Activated CD4-positive, alpha-beta T cell treated with anti-CD3 and anti-CD28 coated beads for 36 hours (primary cell): ENCODE measurements at regions not wholly inside any gene's neighbourhood (a gene's known extent, or its start where the extent isn't known, plus 50 kb on each side); places are given as distances from the start of the nearest gene placed in this dataset.
"Not testable (repeated sequence)": the region's sequence is repeated elsewhere in the genome, so short reads cannot be mapped to it uniquely, and the experiment has no call there.

ENCODE experiments used
- ATAC-seq: fragments of 200-7000 bp; cut with Tn5 transposase; one replicate; pipeline ENCODE4 v1.10.0; 2021; ENCODE audit warnings: mild to moderate bottlenecking, moderate library complexity
- CTCF ChIA-PET: fragments of 350-600 bp; sonication (Branson Sonifier 250); formaldehyde crosslinking; loops from one replicate; lab custom pipeline; 2021; ENCODE audit warnings: antibody characterized with exemption; lab: Charles Lee
- POLR2A ChIA-PET: fragments of 350-600 bp; sonication (Branson Sonifier 250); formaldehyde crosslinking; loops from one replicate; lab custom pipeline; 2021; ENCODE audit warnings: antibody characterized with exemption, inconsistent platforms; lab: Charles Lee
- DNase-seq: peaks from one replicate; pipeline ENCODE4 v3.0.0-alpha.2; 2020
- H3K27ac Mint-ChIP-seq: one replicate; pipeline ENCODE4 v1.8.0; 2021; ENCODE audit warnings: mixed read lengths
- H3K27me3 Mint-ChIP-seq: one replicate; pipeline ENCODE4 v1.8.0; 2021; ENCODE audit warnings: mixed read lengths
- H3K36me3 Mint-ChIP-seq: one replicate; pipeline ENCODE4 v1.8.0; 2021; ENCODE audit warnings: low read depth, mixed read lengths
- H3K4me1 Mint-ChIP-seq: one replicate; pipeline ENCODE4 v1.8.0; 2021; ENCODE audit warnings: mixed read lengths
- H3K4me3 Mint-ChIP-seq: one replicate; pipeline ENCODE4 v1.8.0; 2021; ENCODE audit warnings: mild to moderate bottlenecking, moderate library complexity, mixed read lengths
- H3K9me3 Mint-ChIP-seq: one replicate; pipeline ENCODE4 v1.8.0; 2021; ENCODE audit warnings: low read depth, mixed read lengths
- intact Hi-C, 2 experiments: fragments of 100-400 bp; cut with DNase I in 1 of 2; cut with micrococcal nuclease in 1 of 2; formaldehyde crosslinking; loops; one replicate each; pipeline versions ENCODE4 v1.14.2 to v1.15.1; 2022 to 2024; cut with DNase I, micrococcal nuclease

DNA sequence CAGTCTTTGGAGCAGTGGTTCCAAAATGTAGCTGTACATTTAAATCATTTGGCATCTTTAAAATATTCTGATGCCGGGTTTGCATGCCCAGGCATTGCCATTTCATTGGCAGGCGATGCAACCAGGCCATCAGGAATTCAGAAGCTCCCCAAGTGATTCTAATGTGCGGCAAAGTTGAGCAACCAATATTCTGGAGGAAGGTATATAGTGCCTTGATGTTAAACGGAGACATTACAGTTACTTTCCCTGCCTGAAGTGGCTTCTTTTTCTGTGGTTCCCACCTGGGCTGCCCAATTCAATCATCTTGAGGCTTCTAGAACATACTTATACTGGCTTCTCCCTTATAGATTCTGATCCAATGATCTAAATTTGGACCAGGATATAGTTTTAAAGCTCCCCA lies 68.7 kb upstream of the PGM2 start:
- Mint-ChIP-seq H3K27ac (no peak overlapping the region), H3K36me3 (no peaks in the 10 kb centered on the region), H3K9me3 (no peaks in the 10 kb centered on the region), H3K4me1 (peaks cover 20% of the 10 kb centered on the region), H3K4me3 (no peak overlapping the region), H3K27me3 (no peaks in the 10 kb centered on the region)
- ChIA-PET CTCF (interaction anchor here (0.7 kb wide), 1 partner anchor 39 kb away, joined by 3 read pairs; no protein-coding TSS in a partner anchor), POLR2A (no interaction called here)
- ATAC-seq (no peak), DNase-seq (no peak)
- intact Hi-C loops: no loop called here

DNA sequence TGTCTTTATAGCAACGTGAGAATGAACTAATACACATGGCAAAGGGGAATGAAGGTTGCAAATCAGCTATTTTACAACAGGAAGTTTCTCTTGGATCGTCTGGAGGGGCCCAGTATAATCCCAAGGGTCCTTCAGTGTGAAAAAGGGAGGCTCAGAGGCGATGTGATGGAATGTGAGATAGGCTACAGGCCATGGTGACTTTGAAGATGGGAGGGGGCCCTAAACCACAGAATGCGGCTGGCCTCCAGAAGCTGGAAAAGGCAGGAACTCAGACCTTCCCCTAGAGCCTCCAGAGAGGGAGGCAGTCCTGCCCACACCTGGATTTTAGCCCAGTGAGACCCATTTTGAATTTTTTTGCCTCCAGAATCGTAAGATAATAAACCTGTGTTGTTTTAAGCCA lies 69.4 kb upstream of the PGM2 start:
- ChIA-PET CTCF (interaction anchor here (0.7 kb wide), 1 partner anchor 40 kb away, joined by 3 read pairs; no protein-coding TSS in a partner anchor), POLR2A (no interaction called here)
- ATAC-seq (no peak), DNase-seq (no peak)
- H3K36me3 Mint-ChIP-seq: no peaks in the 10 kb centered on the region
- H3K27ac Mint-ChIP-seq: no peak overlapping the region
- H3K4me1 Mint-ChIP-seq: peaks cover 20% of the 10 kb centered on the region
- H3K9me3 Mint-ChIP-seq: no peaks in the 10 kb centered on the region
- H3K27me3 Mint-ChIP-seq: no peaks in the 10 kb centered on the region
- intact Hi-C loops: no loop called here
- no peak overlapping the region for H3K4me3 Mint-ChIP-seq

DNA sequence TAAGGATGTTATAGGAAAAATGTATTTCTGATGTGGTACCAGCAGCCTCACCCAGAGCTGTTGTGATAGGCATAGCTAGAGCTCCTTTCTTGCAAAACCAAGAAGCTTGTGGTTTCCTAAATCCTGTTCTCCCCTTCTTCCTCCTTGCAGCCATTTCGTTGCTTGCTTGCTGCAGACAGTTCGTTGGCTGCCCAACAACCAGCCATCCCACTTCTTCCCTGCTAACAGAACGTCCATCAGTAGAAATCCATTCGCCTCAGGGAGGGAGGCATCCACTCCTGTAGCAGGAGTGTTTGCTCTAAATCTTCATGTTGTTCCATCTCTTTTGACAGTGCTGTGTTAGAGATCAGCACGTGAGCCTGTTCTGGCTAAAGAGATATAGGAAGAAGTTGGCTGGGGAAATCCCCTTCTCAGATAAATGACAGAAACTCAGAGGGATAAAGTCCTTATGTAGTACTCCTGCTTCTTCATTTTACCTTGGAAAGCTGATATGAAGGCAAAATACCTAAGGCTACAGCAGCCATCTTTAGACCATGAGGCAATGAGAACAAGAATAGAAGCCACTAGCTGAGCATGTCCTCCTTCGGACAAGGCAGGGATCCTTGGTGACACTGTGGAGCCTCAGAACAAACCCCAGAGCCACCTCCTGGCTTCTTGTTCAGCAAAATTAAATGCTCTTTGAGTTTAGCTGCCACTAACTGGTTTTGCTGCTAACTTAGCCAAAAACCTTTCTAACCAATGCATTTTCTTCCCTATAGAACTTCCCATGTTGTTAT lies 68.4 kb upstream of the RELL1 start:
- ATAC-seq: no peak
- H3K27me3 Mint-ChIP-seq: no peaks in the 10 kb centered on the region
- no peaks in the 10 kb centered on the region for H3K36me3 Mint-ChIP-seq
- H3K9me3 Mint-ChIP-seq: no peaks in the 10 kb centered on the region
- H3K4me3 Mint-ChIP-seq: no peak overlapping the region
- ChIA-PET POLR2A (no interaction called here), CTCF (interaction anchor here (0.7 kb wide), 3 partner anchors 16 to 79 kb away, joined by 3 to 4 read pairs (median 3); no protein-coding TSS in a partner anchor)
- intact Hi-C loops: no loop called here
- peaks cover 20% of the 10 kb centered on the region for H3K4me1 Mint-ChIP-seq
- H3K27ac Mint-ChIP-seq: no peak overlapping the region
- DNase-seq: no peak

DNA sequence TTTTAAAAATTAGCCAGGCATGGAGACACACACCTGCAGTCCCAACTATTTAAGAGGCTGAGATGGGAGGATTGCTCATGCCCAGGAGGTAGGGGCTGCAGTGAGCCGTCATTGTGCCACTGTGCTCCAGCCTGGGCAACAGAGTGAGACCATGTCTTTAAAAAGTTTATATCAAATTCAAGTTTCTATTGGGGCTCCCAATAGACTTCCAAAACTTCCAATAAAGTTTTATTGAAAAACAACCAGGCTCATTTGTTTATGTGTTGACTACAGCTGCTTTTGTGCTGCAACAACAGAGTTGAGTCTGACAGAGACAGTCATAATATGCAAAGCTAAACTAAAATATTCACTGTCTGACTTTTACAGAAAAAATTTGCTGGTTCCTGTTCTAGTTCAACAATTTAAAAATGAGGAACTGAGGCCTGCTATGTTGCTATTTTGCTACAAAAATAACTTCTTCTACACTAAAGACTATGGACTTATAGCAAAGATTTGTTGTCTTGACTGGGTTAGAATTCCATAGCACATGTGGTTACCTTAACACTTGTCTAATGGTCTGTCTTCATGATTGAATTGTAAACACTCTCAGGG lies 63.3 kb upstream of the RELL1 start:
- H3K4me3 Mint-ChIP-seq: no peak overlapping the region
- ATAC-seq (no peak), DNase-seq (no peak)
- H3K9me3 Mint-ChIP-seq: peaks cover 2% of the 10 kb centered on the region
- ChIA-PET POLR2A (no interaction called here), CTCF (interaction anchor here (0.6 to 1.5 kb wide), 3 partner anchors 10 to 20 kb away, joined by 3 read pairs; no protein-coding TSS in a partner anchor)
- intact Hi-C loops: no loop called here
- no peaks in the 10 kb centered on the region for H3K36me3 Mint-ChIP-seq
- peaks cover 12% of the 10 kb centered on the region for H3K4me1 Mint-ChIP-seq
- no peak overlapping the region for H3K27ac Mint-ChIP-seq
- H3K27me3 Mint-ChIP-seq: no peaks in the 10 kb centered on the region

DNA sequence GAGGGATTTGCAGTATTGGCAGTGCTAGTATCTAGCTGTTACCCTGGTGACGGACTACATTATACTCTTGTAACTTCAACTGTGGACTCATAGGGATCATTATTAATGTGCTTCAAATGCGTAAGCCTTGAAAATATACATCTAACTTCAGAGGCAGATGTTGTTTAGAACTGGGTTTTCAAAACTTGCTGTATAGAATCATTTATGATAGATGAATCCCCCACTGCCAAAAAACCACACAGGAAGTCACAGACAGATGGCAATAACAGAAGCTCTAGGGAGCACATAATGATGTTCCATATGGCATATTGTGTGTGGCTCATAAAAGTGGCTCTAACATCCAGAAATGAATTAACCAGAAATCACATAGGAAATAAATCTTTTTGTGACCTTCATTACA lies 62.3 kb upstream of the RELL1 start:
- H3K9me3 Mint-ChIP-seq: peaks cover 2% of the 10 kb centered on the region
- POLR2A ChIA-PET: no interaction called here
- no peaks in the 10 kb centered on the region for H3K36me3 Mint-ChIP-seq
- H3K27ac Mint-ChIP-seq: no peak overlapping the region
- no peak for DNase-seq
- H3K4me3 Mint-ChIP-seq: no peak overlapping the region
- CTCF ChIA-PET: interaction anchor here (1.0 to 1.5 kb wide), 2 partner anchors 9 to 19 kb away, joined by 3 read pairs; no protein-coding TSS in a partner anchor
- no peak for ATAC-seq
- H3K27me3 Mint-ChIP-seq: no peaks in the 10 kb centered on the region
- H3K4me1 Mint-ChIP-seq: peaks cover 7% of the 10 kb centered on the region
- intact Hi-C loops: no loop called here

DNA sequence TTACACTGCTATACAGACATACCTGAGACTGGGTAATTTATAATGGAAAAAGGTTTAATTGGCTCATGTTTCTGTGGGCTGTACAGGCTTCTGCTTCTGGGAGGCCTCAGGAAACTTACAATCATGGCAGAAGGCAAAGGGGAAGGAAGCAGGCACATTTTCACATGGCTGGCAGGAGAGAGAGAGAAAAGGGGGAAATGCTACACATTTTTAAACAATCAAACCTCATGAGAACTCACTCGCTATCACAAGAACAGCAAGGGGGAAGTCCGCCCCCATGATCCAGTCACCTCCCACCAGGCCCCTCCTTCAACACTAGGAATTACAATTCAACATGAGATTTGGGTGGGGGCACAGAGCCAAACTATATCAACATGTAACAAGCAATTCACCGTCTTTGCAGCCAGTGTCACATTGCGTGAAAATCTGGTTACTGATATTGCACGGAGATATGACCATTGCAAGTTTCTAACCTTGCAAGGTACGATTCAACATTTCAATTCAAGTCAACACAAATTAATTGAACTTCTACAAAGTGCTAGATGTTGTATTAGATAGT lies 61.7 kb upstream of the RELL1 start:
- POLR2A ChIA-PET: no interaction called here
- peaks cover 2% of the 10 kb centered on the region for H3K9me3 Mint-ChIP-seq
- H3K27me3 Mint-ChIP-seq: no peaks in the 10 kb centered on the region
- H3K27ac Mint-ChIP-seq: no peak overlapping the region
- H3K4me3 Mint-ChIP-seq: no peak overlapping the region
- DNase-seq (no peak), ATAC-seq (no peak)
- intact Hi-C loops: no loop called here
- CTCF ChIA-PET: interaction anchor here (1.5 kb wide), 1 partner anchor 20 kb away, joined by 3 read pairs; no protein-coding TSS in a partner anchor
- H3K4me1 Mint-ChIP-seq: peaks cover 7% of the 10 kb centered on the region
- H3K36me3 Mint-ChIP-seq: no peaks in the 10 kb centered on the region

DNA sequence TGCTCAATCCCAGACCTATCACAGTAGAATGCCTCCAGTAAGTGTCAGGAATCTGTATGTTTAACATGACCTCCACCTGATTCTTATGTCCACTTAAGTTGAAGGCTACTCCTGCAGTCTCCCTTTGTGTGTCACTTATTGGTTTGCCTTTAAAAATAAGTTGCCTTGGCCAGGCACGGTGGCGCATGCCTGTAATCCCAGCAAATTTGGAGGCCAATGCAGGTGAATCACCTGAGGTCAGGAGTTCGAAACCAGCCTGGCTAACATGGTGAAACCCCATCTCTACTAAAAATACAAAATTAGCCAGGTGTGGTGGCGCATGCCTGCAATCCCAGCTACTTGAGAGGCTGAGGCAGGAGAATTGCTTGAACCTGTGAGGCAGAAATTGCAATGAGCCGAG lies 60.7 kb upstream of the RELL1 start:
- H3K27ac Mint-ChIP-seq, H3K9me3 Mint-ChIP-seq, H3K36me3 Mint-ChIP-seq, H3K4me3 Mint-ChIP-seq, intact Hi-C loops, H3K4me1 Mint-ChIP-seq, DNase-seq, ATAC-seq, POLR2A ChIA-PET, H3K27me3 Mint-ChIP-seq: not testable (repeated sequence)
- CTCF ChIA-PET: interaction anchor here (0.6 kb wide), 1 partner anchor 202 kb away, joined by 3 read pairs; no protein-coding TSS in a partner anchor

DNA sequence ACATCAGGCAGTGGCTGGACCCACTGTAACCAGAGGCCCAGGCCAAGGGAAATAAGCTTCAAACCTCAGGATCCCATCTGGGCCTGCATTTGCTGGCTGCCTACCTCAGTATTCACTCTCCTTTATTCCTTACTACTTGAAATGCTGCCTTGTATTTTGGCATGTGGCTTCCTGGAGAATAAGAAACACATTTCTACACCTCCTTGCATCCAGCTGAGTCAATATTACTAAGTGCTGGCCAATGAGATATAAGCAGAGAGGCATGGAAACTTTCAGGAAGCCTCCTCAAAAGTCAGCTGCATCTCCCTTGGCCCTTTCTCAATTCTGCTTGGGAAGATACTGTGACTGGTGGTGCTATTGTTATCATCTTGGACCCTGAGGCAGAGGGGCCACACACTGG lies 59.8 kb upstream of the RELL1 start:
- Mint-ChIP-seq H3K36me3 (no peaks in the 10 kb centered on the region), H3K4me3 (no peak overlapping the region), H3K27ac (no peak overlapping the region), H3K9me3 (peaks cover 2% of the 10 kb centered on the region), H3K27me3 (no peaks in the 10 kb centered on the region), H3K4me1 (peaks cover 7% of the 10 kb centered on the region)
- DNase-seq: no peak
- intact Hi-C loops: no loop called here
- ATAC-seq: no peak
- ChIA-PET CTCF (interaction anchor here (0.6 kb wide), 1 partner anchor 101 kb away, joined by 3 read pairs; no protein-coding TSS in a partner anchor), POLR2A (no interaction called here)

DNA sequence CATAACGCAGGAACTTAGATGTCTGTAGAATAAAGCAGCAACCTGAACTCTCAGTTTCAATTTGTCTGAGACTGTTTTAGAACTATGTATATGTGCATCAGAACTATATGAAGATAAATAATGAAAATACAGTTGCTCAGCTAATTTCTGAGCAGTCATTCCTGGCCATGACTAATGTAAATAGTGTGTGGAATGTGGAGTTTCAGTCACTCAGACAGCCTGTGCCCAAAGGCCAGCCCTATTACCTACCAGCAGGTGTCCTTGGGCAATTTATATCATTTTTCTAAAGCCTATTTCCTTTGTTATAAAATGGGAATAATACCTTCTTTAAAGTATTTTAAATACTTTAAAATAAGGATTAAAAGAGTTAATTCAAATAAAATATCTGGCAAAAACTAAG lies 56.0 kb upstream of the RELL1 start:
- intact Hi-C loops: no loop called here
- ChIA-PET POLR2A (no interaction called here), CTCF (interaction anchor here (0.6 to 1.4 kb wide), 3 partner anchors 9 to 74 kb away, joined by 3 to 4 read pairs (median 3); no protein-coding TSS in a partner anchor)
- H3K36me3 Mint-ChIP-seq: no peaks in the 10 kb centered on the region
- no peaks in the 10 kb centered on the region for H3K4me1 Mint-ChIP-seq
- H3K27me3 Mint-ChIP-seq: no peaks in the 10 kb centered on the region
- no peak overlapping the region for H3K4me3 Mint-ChIP-seq
- H3K9me3 Mint-ChIP-seq: no peaks in the 10 kb centered on the region
- no peak for ATAC-seq
- no peak for DNase-seq
- no peak overlapping the region for H3K27ac Mint-ChIP-seq

DNA sequence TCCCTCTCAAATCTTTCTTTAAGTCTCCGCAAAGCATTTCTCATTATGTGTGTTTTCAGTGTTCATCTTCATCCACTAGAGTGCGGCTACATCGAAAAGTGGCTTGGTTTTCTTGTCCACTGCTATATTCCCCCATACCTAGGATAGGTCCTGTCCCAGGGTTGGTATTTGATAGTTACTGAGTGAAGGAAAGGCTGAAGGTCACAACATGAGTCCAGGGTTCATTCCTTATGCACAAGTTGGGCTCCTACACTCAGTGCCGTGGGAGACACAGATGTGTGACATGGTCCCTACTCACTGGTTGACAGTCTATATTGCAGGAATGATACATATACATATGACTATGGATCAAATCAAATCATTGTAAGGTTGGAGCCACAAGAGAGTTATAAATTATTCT lies 55.4 kb upstream of the RELL1 start:
- POLR2A ChIA-PET: no interaction called here
- Mint-ChIP-seq H3K4me3 (no peak overlapping the region), H3K27ac (no peak overlapping the region), H3K27me3 (no peaks in the 10 kb centered on the region), H3K9me3 (no peaks in the 10 kb centered on the region), H3K4me1 (no peaks in the 10 kb centered on the region), H3K36me3 (no peaks in the 10 kb centered on the region)
- no peak for ATAC-seq
- intact Hi-C loops: no loop called here
- no peak for DNase-seq
- CTCF ChIA-PET: no interaction called here

DNA sequence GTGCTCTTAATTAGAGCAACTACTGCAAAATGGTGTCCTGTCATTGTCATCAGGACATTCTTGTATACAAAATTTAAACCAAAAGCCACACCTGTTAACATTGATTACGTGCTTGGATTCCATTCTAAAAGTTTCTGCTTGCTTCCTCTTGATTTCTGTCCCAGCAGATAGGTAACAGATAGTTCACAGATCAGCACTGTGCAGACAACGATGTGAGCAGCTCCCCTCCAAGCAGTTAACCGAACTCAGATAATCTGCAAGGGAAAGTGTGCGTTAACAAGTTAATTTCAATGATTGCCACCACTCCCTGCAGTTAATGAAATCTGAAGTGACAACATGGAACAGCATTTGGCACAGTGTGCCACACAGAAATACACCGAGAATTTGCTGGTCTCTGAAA lies 54.4 kb upstream of the RELL1 start:
- Mint-ChIP-seq H3K36me3 (no peaks in the 10 kb centered on the region), H3K4me3 (no peak overlapping the region), H3K27me3 (no peaks in the 10 kb centered on the region), H3K27ac (no peak overlapping the region), H3K4me1 (no peaks in the 10 kb centered on the region), H3K9me3 (no peaks in the 10 kb centered on the region)
- intact Hi-C loops: no loop called here
- no peak for DNase-seq
- CTCF ChIA-PET: no interaction called here
- POLR2A ChIA-PET: no interaction called here
- no peak for ATAC-seq
